Upper lobe of right lung (tissue), 1 donor: ENCODE measurements at regions not wholly inside any gene's neighbourhood (a gene's known extent, or its start where the extent isn't known, plus 50 kb on each side); places are given as distances from the start of the nearest gene placed in this dataset.
"Not testable (repeated sequence)": the region's sequence is repeated elsewhere in the genome, so short reads cannot be mapped to it uniquely, and the experiment has no call there.

Experiments used
- ATAC-seq: fragments of 200-7000 bp; cut with Tn5 transposase; one replicate; pipeline ENCODE4 v1.9.1; 2020; ENCODE audit warnings: mild to moderate bottlenecking, moderate library complexity
- DNase-seq: peaks from one replicate; pipeline ENCODE4 v3.0.0-alpha.2; 2020
- H3K27ac ChIP-seq: fragments of 200-600 bp; one replicate; pipeline ENCODE4 v1.8.0; 2022
- H3K27me3 ChIP-seq: fragments of 200-600 bp; one replicate; pipeline ENCODE4 v1.8.0; 2022; ENCODE audit warnings: mild to moderate bottlenecking
- H3K36me3 ChIP-seq: fragments of 200-600 bp; one replicate; pipeline ENCODE4 v1.8.0; 2022
- H3K4me1 ChIP-seq: fragments of 200-600 bp; one replicate; pipeline ENCODE4 v1.8.0; 2022
- H3K4me3 ChIP-seq: fragments of 200-600 bp; one replicate; pipeline ENCODE4 v1.8.0; 2022; ENCODE audit warnings: mild to moderate bottlenecking
- H3K9me3 ChIP-seq: fragments of 200-600 bp; one replicate; pipeline ENCODE4 v1.8.0; 2022
- CTCF ChIP-seq: fragments of 200-600 bp; IDR thresholded peaks from one replicate; pipeline ENCODE4 v1.8.0; 2022; ENCODE audit warnings: antibody characterized with exemption
- intact Hi-C: fragments of 100-400 bp; cut with DNase I; formaldehyde crosslinking; loops from one replicate; pipeline ENCODE4 v1.11.0; 2022
- donor health status: DM: no; HTN: yes; CAD: no; lungs with severe emphysema.

GRCh38 chr5:74974451-74975091 lies 77.8 kb downstream of the GCNT4 start:
- Histone ChIP-seq H3K9me3 (no peaks in the 10 kb centered on the region), H3K36me3 (no peaks in the 10 kb centered on the region), H3K27ac (no peak overlapping the region), H3K4me3 (no peak overlapping the region), H3K4me1 (no peaks in the 10 kb centered on the region), H3K27me3 (no peaks in the 10 kb centered on the region)
- intact Hi-C loops: no loop called here
- ATAC-seq (no peak), DNase-seq (no peak)
- TF ChIP-seq CTCF: no peak

GRCh38 chr5:74973694-74974093 lies 78.7 kb downstream of the GCNT4 start:
- Histone ChIP-seq H3K9me3 (no peaks in the 10 kb centered on the region), H3K27me3 (no peaks in the 10 kb centered on the region), H3K27ac (no peak overlapping the region), H3K36me3 (no peaks in the 10 kb centered on the region), H3K4me3 (no peak overlapping the region), H3K4me1 (no peaks in the 10 kb centered on the region)
- DNase-seq (no peak), ATAC-seq (no peak)
- TF ChIP-seq CTCF: no peak
- intact Hi-C loops: no loop called here

GRCh38 chr5:74971947-74972460 lies 80.4 kb downstream of the GCNT4 start:
- H3K36me3 ChIP-seq: no peaks in the 10 kb centered on the region
- H3K9me3 ChIP-seq: no peaks in the 10 kb centered on the region
- TF ChIP-seq CTCF: no peak
- H3K4me3 ChIP-seq: no peak overlapping the region
- H3K4me1 ChIP-seq: no peaks in the 10 kb centered on the region
- H3K27ac ChIP-seq: no peak overlapping the region
- no peaks in the 10 kb centered on the region for H3K27me3 ChIP-seq
- no peak for DNase-seq
- intact Hi-C loops: no loop called here
- ATAC-seq: no peak

- intact Hi-C loops, H3K9me3 ChIP-seq, H3K36me3 ChIP-seq, H3K27ac ChIP-seq, ATAC-seq, H3K4me1 ChIP-seq, H3K27me3 ChIP-seq, DNase-seq, H3K4me3 ChIP-seq: not testable (repeated sequence)
These were observed 81.5 kb downstream of the GCNT4 start for GRCh38 chr5:74970891-74971290.

- DNase-seq (no peak), ATAC-seq (no peak)
- no peaks in the 10 kb centered on the region for H3K36me3 ChIP-seq
- no peaks in the 10 kb centered on the region for H3K9me3 ChIP-seq
- no peaks in the 10 kb centered on the region for H3K4me1 ChIP-seq
- intact Hi-C loops: no loop called here
- H3K4me3 ChIP-seq: no peak overlapping the region
- no peak overlapping the region for H3K27ac ChIP-seq
- no peaks in the 10 kb centered on the region for H3K27me3 ChIP-seq
- no peak for TF ChIP-seq CTCF
These were observed 82.6 kb downstream of the GCNT4 start for GRCh38 chr5:74969726-74970125.

GRCh38 chr5:74966141-74967026 lies 86.0 kb downstream of the GCNT4 start:
- Histone ChIP-seq H3K27ac (no peak overlapping the region), H3K4me1 (no peaks in the 10 kb centered on the region), H3K27me3 (no peaks in the 10 kb centered on the region), H3K4me3 (no peak overlapping the region), H3K9me3 (no peaks in the 10 kb centered on the region), H3K36me3 (no peaks in the 10 kb centered on the region)
- no peak for DNase-seq
- intact Hi-C loops: no loop called here
- no peak for TF ChIP-seq CTCF
- ATAC-seq: no peak
